Ishikawa (cell line): ENCODE measurements at regions not wholly inside any gene's neighbourhood (a gene's known extent, or its start where the extent isn't known, plus 50 kb on each side); places are given as distances from the start of the nearest gene placed in this dataset.

ENCODE experiments used
- CEBPB ChIP-seq: IDR thresholded peaks from 2 replicates; pipeline ENCODE4 v1.6.1; 2012
- CREB1 ChIP-seq: IDR thresholded peaks from 2 replicates; pipeline ENCODE4 v1.6.1; 2012; ENCODE audit warnings: low read depth
- EGR1 ChIP-seq: IDR thresholded peaks from 2 replicates; pipeline ENCODE4 v1.6.1; 2012
- EP300 ChIP-seq: IDR thresholded peaks from 2 replicates; pipeline ENCODE4 v1.6.1; 2012; ENCODE audit warnings: borderline replicate concordance
- MAX ChIP-seq: IDR thresholded peaks from 2 replicates; pipeline ENCODE4 v1.6.1; 2012
- NFIC ChIP-seq: IDR thresholded peaks from 2 replicates; pipeline ENCODE4 v1.6.1; 2012
- RAD21 ChIP-seq: IDR thresholded peaks from 2 replicates; pipeline ENCODE4 v1.6.1; 2012; ENCODE audit warnings: low read depth
- REST ChIP-seq: IDR thresholded peaks from 2 replicates; pipeline ENCODE4 v1.6.1; 2012; ENCODE audit warnings: low read depth, mild to moderate bottlenecking
- TAF1 ChIP-seq: IDR thresholded peaks from 2 replicates; pipeline ENCODE4 v1.6.1; 2012; ENCODE audit warnings: low read depth, mild to moderate bottlenecking
- TCF12 ChIP-seq: IDR thresholded peaks from 2 replicates; pipeline ENCODE4 v1.6.1; 2012; ENCODE audit warnings: low read depth
- TEAD4 ChIP-seq: IDR thresholded peaks from 2 replicates; pipeline ENCODE4 v1.6.1; 2012
- USF1 ChIP-seq: IDR thresholded peaks from 2 replicates; pipeline ENCODE4 v1.6.1; 2012
- YY1 ChIP-seq: IDR thresholded peaks from 2 replicates; pipeline ENCODE4 v1.6.1; 2012; ENCODE audit warnings: low read depth

GRCh38 chr16:14365200-14365851 lies 264.7 kb downstream of the PARN start:
- TF ChIP-seq EP300 (no peak), TEAD4 (no peak), YY1 (no peak), NFIC (no peak), USF1 (no peak), TAF1 (no peak), CEBPB (no peak), RAD21 (no peak), EGR1 (no peak), REST (no peak), MAX (no peak), CREB1 (no peak), TCF12 (no peak)
